ENCODE measurements at regions not wholly inside any gene's neighbourhood (a gene's known extent, or its start where the extent isn't known, plus 50 kb on each side); places are given as distances from the start of the nearest gene placed in this dataset.

DNA sequence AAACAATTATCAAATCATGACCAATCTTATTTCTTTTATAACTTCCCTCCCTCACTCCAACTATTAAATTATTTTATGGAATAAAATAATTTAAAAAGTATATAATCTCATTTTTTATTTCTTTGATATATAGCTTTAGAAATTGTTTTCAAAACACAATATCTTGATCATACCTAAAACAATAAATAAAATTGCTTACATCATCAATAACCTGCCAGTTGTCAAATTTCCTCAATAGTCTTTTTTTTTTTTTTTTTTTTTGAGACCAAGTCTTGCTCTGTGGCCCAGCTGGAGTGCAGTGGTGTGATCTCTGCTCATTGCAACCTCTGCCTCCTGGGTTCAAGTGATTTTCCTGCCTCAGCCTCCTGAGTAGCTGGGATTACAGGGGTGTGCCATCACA is 60.1 kb upstream of the ELOVL5 start:
- Histone ChIP-seq H3K9ac (ENCODE audit: low read length) (no peak overlapping the region), H3K9me3 (ENCODE audit: control insufficient read depth in 1 of 2, insufficient read depth in 1 of 2, low read depth in 1 of 2, low read length in 2 of 2) (no peaks in the 10 kb centered on the region), H3K4me3 (replicated peaks in 1 of 2; ENCODE audit: low read depth in 1 of 2, low read length in 2 of 2) (no peak overlapping the region), H3K4me2 (ENCODE audit: low read length) (no peak overlapping the region), H2AFZ (ENCODE audit: low read depth, low read length, poor library complexity, severe bottlenecking) (no peak overlapping the region), H3K9me2 (ENCODE audit: insufficient read depth) (no peaks in the 10 kb centered on the region; the same call in 1 of the 2 replicates), H3K27ac (ENCODE audit: low read depth, low read length) (no peak overlapping the region), H4K20me1 (ENCODE audit: insufficient read depth) (no peaks in the 10 kb centered on the region), H3K27me3 (ENCODE audit: insufficient read depth, low read length) (no peaks in the 10 kb centered on the region), H3K79me2 (ENCODE audit: insufficient read depth, low read length) (no peaks in the 10 kb centered on the region), H3K4me1 (ENCODE audit: control insufficient read depth in 1 of 2, insufficient read depth in 2 of 2, low read length in 2 of 2) (peaks cover 0 to 3% of the 10 kb centered on the region in 2 experiments; a peak in 1 of 4 replicates), H3K36me3 (ENCODE audit: control insufficient read depth in 1 of 2, insufficient read depth in 2 of 2, low read length in 2 of 2) (no peaks in the 10 kb centered on the region)
- ChIA-PET RAD21 (ENCODE audit: low non-redundant PET in 1 of 2, low total read pairs in 2 of 2, uncharacterized antibody in 2 of 2, unreplicated experiment in 2 of 2) (no interaction called here), CTCF (interaction anchor here (0.7 kb wide), 1 partner anchor 236 kb away, joined by 3 read pairs; no protein-coding TSS in a partner anchor), POLR2A (no interaction called here)
- intact Hi-C loops (cut with micrococcal nuclease), result no loop called here
- no TSS peak for BruUV-seq (replicated peaks)
- TF ChIP-seq, protein P1, sequence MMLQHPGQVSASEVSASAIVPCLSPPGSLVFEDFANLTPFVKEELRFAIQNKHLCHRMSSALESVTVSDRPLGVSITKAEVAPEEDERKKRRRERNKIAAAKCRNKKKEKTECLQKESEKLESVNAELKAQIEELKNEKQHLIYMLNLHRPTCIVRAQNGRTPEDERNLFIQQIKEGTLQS (IDR thresholded peaks at IDR 0.05), result no peak
- no peak for TF ChIP-seq SIN3A (IDR thresholded peaks at IDR 0.05; ENCODE audit: low read depth)
- no peak for TF ChIP-seq YY1 (IDR thresholded peaks at IDR 0.05; ENCODE audit: extremely low read depth, insufficient replicate concordance, low read depth, low read length)
- no peak for TF ChIP-seq JUND (IDR thresholded peaks at IDR 0.05)
- TF ChIP-seq RAD21 (IDR thresholded peaks at IDR 0.05; ENCODE audit: low read depth), result no peak
- no peak for TF ChIP-seq ZFX (IDR thresholded peaks at IDR 0.05)
- TF ChIP-seq EGR1 (IDR thresholded peaks at IDR 0.05; ENCODE audit: low read depth), result no peak
- TF ChIP-seq TCF7L2 (IDR thresholded peaks at IDR 0.05; ENCODE audit: borderline replicate concordance, extremely low read depth, insufficient read depth, insufficient read length), result no peak
- TF ChIP-seq POLR2AphosphoS5 (IDR thresholded peaks at IDR 0.05; ENCODE audit: low read depth, low read length), result no peak
- no peak for TF ChIP-seq ZNF274 (IDR thresholded peaks at IDR 0.05; ENCODE audit: low read depth, low read length)
- ATAC-seq (no peak), DNase-seq (ENCODE audit: low read depth, low spot score) (no peak)

DNA sequence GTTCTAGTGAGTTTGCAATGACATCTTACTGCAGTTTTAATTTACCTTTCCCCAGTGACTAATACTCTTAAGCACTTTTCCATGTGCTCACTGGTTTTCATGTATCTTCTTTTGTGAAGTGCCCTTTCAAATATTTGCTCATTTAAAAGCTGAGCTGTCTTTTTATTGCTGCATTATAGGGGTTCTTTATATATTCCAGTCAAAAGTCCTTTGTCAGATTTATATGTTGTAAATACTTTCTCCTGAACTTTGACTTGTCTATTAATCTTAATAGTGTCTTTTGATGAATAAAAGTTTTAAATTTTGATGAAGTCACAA is 50.2 kb upstream of the ELOVL5 start:
- ChIA-PET POLR2A (no interaction called here), RAD21 (ENCODE audit: low non-redundant PET in 1 of 2, low total read pairs in 2 of 2, uncharacterized antibody in 2 of 2, unreplicated experiment in 2 of 2) (no interaction called here), CTCF (no interaction called here)
- no peaks in the 10 kb centered on the region for H3K9me3 ChIP-seq (ENCODE audit: control insufficient read depth in 1 of 2, insufficient read depth in 1 of 2, low read depth in 1 of 2, low read length in 2 of 2)
- no peaks in the 10 kb centered on the region for H3K36me3 ChIP-seq (ENCODE audit: control insufficient read depth in 1 of 2, insufficient read depth in 2 of 2, low read length in 2 of 2)
- no peak overlapping the region for H3K9ac ChIP-seq (ENCODE audit: low read length)
- H3K4me1 ChIP-seq (ENCODE audit: control insufficient read depth in 1 of 2, insufficient read depth in 2 of 2, low read length in 2 of 2), result no peaks in the 10 kb centered on the region
- H4K20me1 ChIP-seq (ENCODE audit: insufficient read depth), result no peaks in the 10 kb centered on the region
- H3K4me3 ChIP-seq (replicated peaks in 1 of 2; ENCODE audit: low read depth in 1 of 2, low read length in 2 of 2), result no peak overlapping the region
- no peaks in the 10 kb centered on the region for H3K9me2 ChIP-seq (ENCODE audit: insufficient read depth)
- BruUV-seq (replicated peaks), result no TSS peak
- H3K4me2 ChIP-seq (ENCODE audit: low read length), result no peak overlapping the region
- H3K27ac ChIP-seq (ENCODE audit: low read depth, low read length), result no peak overlapping the region
- no peaks in the 10 kb centered on the region for H3K79me2 ChIP-seq (ENCODE audit: insufficient read depth, low read length)
- H3K27me3 ChIP-seq (ENCODE audit: insufficient read depth, low read length), result no peaks in the 10 kb centered on the region
- intact Hi-C loops (cut with micrococcal nuclease), result no loop called here
- DNase-seq (ENCODE audit: low read depth, low spot score), result no peak
- H2AFZ ChIP-seq (ENCODE audit: low read depth, low read length, poor library complexity, severe bottlenecking), result no peak overlapping the region
- no peak for ATAC-seq
- no peak for TF ChIP-seq EZH2phosphoT487 (IDR thresholded peaks at IDR 0.05; ENCODE audit: borderline replicate concordance)
- TF ChIP-seq, protein P2, sequence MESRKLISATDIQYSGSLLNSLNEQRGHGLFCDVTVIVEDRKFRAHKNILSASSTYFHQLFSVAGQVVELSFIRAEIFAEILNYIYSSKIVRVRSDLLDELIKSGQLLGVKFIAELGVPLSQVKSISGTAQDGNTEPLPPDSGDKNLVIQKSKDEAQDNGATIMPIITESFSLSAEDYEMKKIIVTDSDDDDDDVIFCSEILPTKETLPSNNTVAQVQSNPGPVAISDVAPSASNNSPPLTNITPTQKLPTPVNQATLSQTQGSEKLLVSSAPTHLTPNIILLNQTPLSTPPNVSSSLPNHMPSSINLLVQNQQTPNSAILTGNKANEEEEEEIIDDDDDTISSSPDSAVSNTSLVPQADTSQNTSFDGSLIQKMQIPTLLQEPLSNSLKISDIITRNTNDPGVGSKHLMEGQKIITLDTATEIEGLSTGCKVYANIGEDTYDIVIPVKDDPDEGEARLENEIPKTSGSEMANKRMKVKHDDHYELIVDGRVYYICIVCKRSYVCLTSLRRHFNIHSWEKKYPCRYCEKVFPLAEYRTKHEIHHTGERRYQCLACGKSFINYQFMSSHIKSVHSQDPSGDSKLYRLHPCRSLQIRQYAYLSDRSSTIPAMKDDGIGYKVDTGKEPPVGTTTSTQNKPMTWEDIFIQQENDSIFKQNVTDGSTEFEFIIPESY (IDR thresholded peaks at IDR 0.05; ENCODE audit: extremely low read depth, insufficient replicate concordance, low read length), result no peak
- no peak for TF ChIP-seq ZNF274 (IDR thresholded peaks at IDR 0.05; ENCODE audit: low read depth, low read length)
- TF ChIP-seq YY1 (IDR thresholded peaks at IDR 0.05; ENCODE audit: extremely low read depth, insufficient replicate concordance, low read depth, low read length), result no peak
- no peak for TF ChIP-seq POLR2AphosphoS5 (IDR thresholded peaks at IDR 0.05; ENCODE audit: low read depth, low read length)
- TF ChIP-seq POLR2A (IDR thresholded peaks at IDR 0.05; ENCODE audit: borderline replicate concordance, extremely low read depth, insufficient read depth, insufficient read length), result no peak
- TF ChIP-seq, protein P3, sequence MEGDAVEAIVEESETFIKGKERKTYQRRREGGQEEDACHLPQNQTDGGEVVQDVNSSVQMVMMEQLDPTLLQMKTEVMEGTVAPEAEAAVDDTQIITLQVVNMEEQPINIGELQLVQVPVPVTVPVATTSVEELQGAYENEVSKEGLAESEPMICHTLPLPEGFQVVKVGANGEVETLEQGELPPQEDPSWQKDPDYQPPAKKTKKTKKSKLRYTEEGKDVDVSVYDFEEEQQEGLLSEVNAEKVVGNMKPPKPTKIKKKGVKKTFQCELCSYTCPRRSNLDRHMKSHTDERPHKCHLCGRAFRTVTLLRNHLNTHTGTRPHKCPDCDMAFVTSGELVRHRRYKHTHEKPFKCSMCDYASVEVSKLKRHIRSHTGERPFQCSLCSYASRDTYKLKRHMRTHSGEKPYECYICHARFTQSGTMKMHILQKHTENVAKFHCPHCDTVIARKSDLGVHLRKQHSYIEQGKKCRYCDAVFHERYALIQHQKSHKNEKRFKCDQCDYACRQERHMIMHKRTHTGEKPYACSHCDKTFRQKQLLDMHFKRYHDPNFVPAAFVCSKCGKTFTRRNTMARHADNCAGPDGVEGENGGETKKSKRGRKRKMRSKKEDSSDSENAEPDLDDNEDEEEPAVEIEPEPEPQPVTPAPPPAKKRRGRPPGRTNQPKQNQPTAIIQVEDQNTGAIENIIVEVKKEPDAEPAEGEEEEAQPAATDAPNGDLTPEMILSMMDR (IDR thresholded peaks at IDR 0.05 in 2 of 3, conservative IDR thresholded peaks at IDR 0.05 in 1 of 3; ENCODE audit: borderline replicate concordance in 1 of 3, insufficient read depth in 1 of 3, low read depth in 2 of 3, low read length in 2 of 3), result no peak
- no peak for TF ChIP-seq SRF (IDR thresholded peaks at IDR 0.05; ENCODE audit: low read depth)
- no peak for TF ChIP-seq FOSL1 (IDR thresholded peaks at IDR 0.05; ENCODE audit: low read depth)
- TF ChIP-seq ZFX (IDR thresholded peaks at IDR 0.05), result no peak
- no peak for TF ChIP-seq CBX3 (IDR thresholded peaks at IDR 0.05; ENCODE audit: low read depth)
- no peak for TF ChIP-seq SIN3A (IDR thresholded peaks at IDR 0.05; ENCODE audit: low read depth)
- no peak for TF ChIP-seq TCF7L2 (IDR thresholded peaks at IDR 0.05; ENCODE audit: borderline replicate concordance, extremely low read depth, insufficient read depth, insufficient read length)
- TF ChIP-seq SP1 (IDR thresholded peaks at IDR 0.05; ENCODE audit: low read depth), result no peak

Measured in HCT116 (cell line).